ENCODE measurements at regions not wholly inside any gene's neighbourhood (a gene's known extent, or its start where the extent isn't known, plus 50 kb on each side); places are given as distances from the start of the nearest gene placed in this dataset.

- CTCF ChIA-PET (ENCODE audit: partially characterized antibody), result interaction anchor here (1.4 to 1.5 kb wide), 2 partner anchors 15 to 74 kb away, joined by 3 to 5 read pairs; no protein-coding TSS in a partner anchor
Observed at GRCh38 chr5:96527768-96528661, 95.0 kb upstream of the PCSK1 start.

More at GRCh38 chr5:96527768-96528661, 95.0 kb upstream of the PCSK1 start:
- H2BK20ac ChIP-seq (ENCODE audit: low read length), result no peak overlapping the region
- no peak overlapping the region for H3K27ac ChIP-seq (ENCODE audit: low read depth, low read length)
- TF ChIP-seq SRF (IDR thresholded peaks at IDR 0.05; ENCODE audit: low read depth, low read length), result peak; percentile 74
- no peak for TF ChIP-seq CHD1 (IDR thresholded peaks at IDR 0.05; ENCODE audit: low read depth, low read length)
- no peaks in the 10 kb centered on the region for H3K9me3 ChIP-seq (ENCODE audit: insufficient read depth in 2 of 2, low read depth in 1 of 2, low read length in 1 of 2)
- H2BK12ac ChIP-seq (ENCODE audit: low read depth, low read length), result no peak overlapping the region
- DNase-seq (ENCODE audit: low read depth in 1 of 2, low spot score in 2 of 2), result no peak
- no peaks in the 10 kb centered on the region for H3K79me1 ChIP-seq (ENCODE audit: low read depth, low read length)
- no peak overlapping the region for H4K91ac ChIP-seq (replicated peaks; ENCODE audit: insufficient read length, low read length)
- no peak overlapping the region for H3K4ac ChIP-seq (replicated peaks; ENCODE audit: insufficient read length, low read depth, low read length)
- no peak overlapping the region for H3K9ac ChIP-seq (replicated peaks in 1 of 4; ENCODE audit: extremely low read depth in 1 of 4, low read depth in 3 of 4, low read length in 3 of 4)
- no peak overlapping the region for H3K4me2 ChIP-seq (ENCODE audit: insufficient read depth in 1 of 2, low read depth in 2 of 2, low read length in 2 of 2)
- no peak overlapping the region for H2AK5ac ChIP-seq (ENCODE audit: low read depth, low read length)
- H3K4me1 ChIP-seq (replicated peaks in 1 of 4; ENCODE audit: control insufficient read depth in 3 of 4, insufficient read depth in 4 of 4, low read length in 3 of 4), result no peaks in the 10 kb centered on the region
- no peaks in the 10 kb centered on the region for H3K23me2 ChIP-seq (ENCODE audit: low read depth, low read length)
- no peak for FAIRE-seq
- no peak overlapping the region for H3K23ac ChIP-seq (ENCODE audit: insufficient read length)
- H3K14ac ChIP-seq (ENCODE audit: insufficient read length), result no peak overlapping the region
- WGBS, 2 experiments (ENCODE audit: extremely low coverage in 1 of 2, insufficient coverage in 1 of 2, insufficient read length in 1 of 2, insufficient replicate concordance in 2 of 2, low coverage in 1 of 2, low lambda C conversion rate in 2 of 2, missing lambda C conversion rate in 1 of 2), result 94% methylated on average over 1 of the region's 1 CpG; no CpG with 5 or more reads in 1 of the 2 experiments
- H4K20me1 ChIP-seq (replicated peaks in 1 of 2; ENCODE audit: control insufficient read depth in 1 of 2, insufficient read depth in 2 of 2, low read length in 2 of 2), result no peaks in the 10 kb centered on the region
- no peak overlapping the region for H4K5ac ChIP-seq (ENCODE audit: insufficient read length, low read depth, low read length)
- no peaks in the 10 kb centered on the region for H3K27me3 ChIP-seq (replicated peaks in 1 of 4; ENCODE audit: control insufficient read depth in 3 of 4, extremely low read depth in 1 of 4, insufficient read depth in 3 of 4, low read length in 3 of 4)
- H4K8ac ChIP-seq (ENCODE audit: extremely low read depth, insufficient read depth, low read length), result no peak overlapping the region
- H2BK15ac ChIP-seq (ENCODE audit: low read length), result no peak overlapping the region
- H3K4me3 ChIP-seq (ENCODE audit: extremely low read depth in 1 of 4, insufficient read depth in 2 of 4, low read depth in 3 of 4, low read length in 4 of 4), result no peak overlapping the region
- H3K79me2 ChIP-seq (ENCODE audit: control insufficient read depth in 1 of 2, insufficient read depth in 2 of 2, low read length in 2 of 2), result no peaks in the 10 kb centered on the region
- no peaks in the 10 kb centered on the region for H3K36me3 ChIP-seq (ENCODE audit: control insufficient read depth in 2 of 4, insufficient read depth in 4 of 4, low read length in 3 of 4)
- no peak overlapping the region for H2BK5ac ChIP-seq (ENCODE audit: low read depth, low read length)
- H2AFZ ChIP-seq (ENCODE audit: low read length), result no peak overlapping the region
- H3K56ac ChIP-seq (replicated peaks; ENCODE audit: insufficient read length, low read depth, low read length), result no peak overlapping the region
- POLR2A ChIA-PET (ENCODE audit: partially characterized antibody), result no interaction called here
- no peak overlapping the region for H2BK120ac ChIP-seq (replicated peaks; ENCODE audit: low read depth, low read length)
- H3K18ac ChIP-seq (ENCODE audit: extremely low read depth, low read length), result no peak overlapping the region

Measured in H1 (cell line).